ENCODE measurements at regions not wholly inside any gene's neighbourhood (a gene's known extent, or its start where the extent isn't known, plus 50 kb on each side); places are given as distances from the start of the nearest gene placed in this dataset.
A peak's percentile ranks its signal among the peaks of the same experiment; 100 is the strongest.
"Not testable (repeated sequence)": the region's sequence is repeated elsewhere in the genome, so short reads cannot be mapped to it uniquely, and the experiment has no call there.

DNA sequence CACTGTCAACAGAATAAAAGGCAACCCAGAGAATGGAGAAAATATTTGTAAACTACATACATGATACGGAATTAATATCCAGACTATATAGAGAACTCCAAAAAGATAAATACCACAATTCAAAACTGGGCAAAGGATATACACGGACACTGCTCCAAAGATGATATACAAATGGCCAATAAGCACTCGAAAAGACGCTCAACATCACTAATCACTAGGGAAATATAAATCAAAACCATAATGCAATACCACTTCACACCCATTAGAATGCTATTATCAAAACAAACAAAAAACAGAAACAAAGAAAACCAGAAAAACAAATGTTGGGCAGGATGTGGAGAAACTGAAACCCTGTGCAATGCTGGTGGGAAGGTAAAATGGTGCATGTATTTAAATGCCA lies 1764.6 kb upstream of the DEFB115 start:
- not testable (repeated sequence) for H3K27me3 Mint-ChIP-seq; DNase-seq; ATAC-seq; H3K4me3 Mint-ChIP-seq; H3K27ac Mint-ChIP-seq; H3K36me3 Mint-ChIP-seq (ENCODE audit: low read depth); H3K4me1 Mint-ChIP-seq; H3K9me3 ChIP-seq (ENCODE audit: control insufficient read depth, low read length, poor library complexity, severe bottlenecking)

DNA sequence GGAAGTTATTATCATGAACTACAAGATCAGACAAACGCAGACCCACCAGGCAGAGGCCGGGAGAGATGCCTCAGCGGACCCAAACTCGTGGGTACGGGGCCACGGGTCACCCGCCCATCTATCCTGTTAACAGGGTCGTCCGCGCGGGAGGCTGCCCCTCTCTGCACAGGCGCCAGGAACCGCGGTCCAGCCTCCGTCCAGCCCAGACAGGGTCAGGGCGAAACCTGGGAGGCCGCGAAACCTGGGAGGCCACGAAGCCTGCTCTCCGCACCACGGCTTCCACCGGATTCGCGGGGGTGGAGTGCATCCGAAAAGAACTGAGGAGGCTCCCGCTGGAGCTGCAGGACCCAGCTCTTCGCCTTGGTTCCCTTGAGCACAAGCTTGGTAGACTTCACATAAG lies 1760.7 kb upstream of the DEFB115 start:
- H3K36me3 Mint-ChIP-seq (ENCODE audit: low read depth); ATAC-seq; DNase-seq; H3K4me1 Mint-ChIP-seq; H3K9me3 ChIP-seq (ENCODE audit: control insufficient read depth, low read length, poor library complexity, severe bottlenecking); H3K27ac Mint-ChIP-seq; H3K27me3 Mint-ChIP-seq: not testable (repeated sequence)
- H3K4me3 Mint-ChIP-seq = peak overlapping the region; percentile 28

DNA sequence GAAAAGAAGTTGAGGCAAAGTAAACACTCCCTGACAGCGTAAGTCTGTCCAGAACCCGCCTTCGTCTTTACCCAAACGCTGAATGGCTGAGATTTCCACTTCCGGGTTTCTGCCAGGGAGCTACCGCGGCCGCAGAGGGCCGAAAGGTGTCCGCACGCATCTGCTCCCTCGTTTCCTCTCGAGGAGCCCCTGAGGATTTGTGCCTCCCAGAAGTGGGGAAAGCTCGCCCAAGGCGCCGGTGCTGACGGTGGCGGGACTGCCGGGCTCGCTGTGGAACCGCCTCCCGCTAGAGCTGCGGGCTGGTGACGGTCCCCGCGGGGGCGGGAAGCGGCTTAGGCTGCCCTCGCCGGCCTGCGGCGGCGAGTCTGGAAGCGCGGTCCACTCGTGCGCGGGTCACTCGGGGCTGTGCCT lies 1760.2 kb upstream of the DEFB115 start:
- Mint-ChIP-seq H3K36me3 (ENCODE audit: low read depth) (no peaks in the 10 kb centered on the region), H3K27me3 (no peaks in the 10 kb centered on the region), H3K4me1 (no peaks in the 10 kb centered on the region), H3K27ac (no peak overlapping the region), H3K4me3 (peak overlapping the region; percentile 28)
- DNase-seq = no peak
- peak; percentile 40 for ATAC-seq
- H3K9me3 ChIP-seq (ENCODE audit: control insufficient read depth, low read length, poor library complexity, severe bottlenecking) = no peaks in the 10 kb centered on the region

DNA sequence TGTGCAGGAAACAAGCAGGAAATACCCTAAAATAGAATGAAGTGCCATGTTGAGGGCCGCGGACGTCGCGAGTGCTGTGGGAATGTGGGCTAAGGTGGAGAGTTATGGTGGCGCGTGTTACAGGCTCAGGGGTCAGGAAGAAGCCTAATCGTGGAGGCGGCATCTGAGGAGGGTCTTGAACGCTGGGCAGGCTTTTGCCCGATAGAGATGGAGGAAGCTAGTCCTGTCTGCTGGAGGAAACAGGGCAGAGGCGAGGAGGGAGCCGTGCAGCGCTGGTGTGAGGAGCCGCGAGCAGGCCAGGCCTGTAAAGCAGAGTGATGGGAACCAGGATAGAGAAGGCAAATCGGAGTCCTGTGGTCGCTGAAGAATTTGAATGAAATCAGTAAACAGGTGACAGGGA lies 1759.8 kb upstream of the DEFB115 start:
- H3K27me3 Mint-ChIP-seq; H3K27ac Mint-ChIP-seq; H3K36me3 Mint-ChIP-seq (ENCODE audit: low read depth); H3K4me1 Mint-ChIP-seq; ATAC-seq; H3K4me3 Mint-ChIP-seq; H3K9me3 ChIP-seq (ENCODE audit: control insufficient read depth, low read length, poor library complexity, severe bottlenecking): not testable (repeated sequence)
- peak in 1 of 3 donors; percentile 14 for DNase-seq

DNA sequence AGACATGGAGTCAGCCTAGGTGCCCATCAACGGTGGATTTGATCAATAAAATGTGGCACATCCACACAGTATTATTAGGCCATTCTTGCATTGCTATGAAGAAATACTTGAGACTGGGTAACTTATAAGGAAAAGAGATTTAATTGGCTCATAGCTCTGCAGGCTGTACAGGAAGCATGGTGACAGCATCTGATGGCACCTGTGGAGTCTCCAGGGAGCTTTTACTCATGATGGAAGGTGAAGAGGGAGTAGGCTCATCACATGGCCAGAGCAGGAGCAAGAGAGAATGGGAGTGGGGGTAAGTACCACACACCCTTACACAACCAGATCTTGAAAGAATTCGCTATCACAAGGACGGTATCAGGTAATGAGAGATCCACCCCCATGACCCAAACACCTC lies 1756.7 kb upstream of the DEFB115 start:
- DNase-seq; H3K9me3 ChIP-seq (ENCODE audit: control insufficient read depth, low read length, poor library complexity, severe bottlenecking); ATAC-seq; H3K27ac Mint-ChIP-seq; H3K4me3 Mint-ChIP-seq; H3K27me3 Mint-ChIP-seq; H3K4me1 Mint-ChIP-seq; H3K36me3 Mint-ChIP-seq (ENCODE audit: low read depth): not testable (repeated sequence)

DNA sequence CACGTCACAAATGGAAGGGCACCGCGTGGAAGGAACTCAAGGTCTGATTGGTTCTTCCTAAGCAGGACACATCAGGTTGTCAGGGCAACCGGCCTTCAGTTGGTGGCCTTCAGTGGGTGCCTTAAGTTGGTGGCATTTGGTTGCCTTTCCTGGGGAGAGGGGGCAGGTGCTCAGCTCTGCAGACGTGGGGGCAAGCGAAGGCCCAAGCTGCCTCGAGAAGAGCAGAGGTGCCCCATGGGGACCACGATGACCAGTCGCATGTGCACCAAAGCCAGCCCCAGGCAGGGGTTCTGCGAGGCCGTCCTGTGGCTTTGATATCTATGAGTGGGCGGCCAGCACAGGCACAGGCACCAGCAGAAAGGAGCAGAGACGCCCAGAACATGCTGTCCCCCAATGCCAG lies 1742.8 kb upstream of the DEFB115 start:
- not testable (repeated sequence) for H3K4me3 Mint-ChIP-seq; H3K27ac Mint-ChIP-seq; H3K27me3 Mint-ChIP-seq; ATAC-seq; H3K36me3 Mint-ChIP-seq (ENCODE audit: low read depth); H3K9me3 ChIP-seq (ENCODE audit: control insufficient read depth, low read length, poor library complexity, severe bottlenecking); H3K4me1 Mint-ChIP-seq
- peak in 1 of 3 donors; percentile 8 for DNase-seq

DNA sequence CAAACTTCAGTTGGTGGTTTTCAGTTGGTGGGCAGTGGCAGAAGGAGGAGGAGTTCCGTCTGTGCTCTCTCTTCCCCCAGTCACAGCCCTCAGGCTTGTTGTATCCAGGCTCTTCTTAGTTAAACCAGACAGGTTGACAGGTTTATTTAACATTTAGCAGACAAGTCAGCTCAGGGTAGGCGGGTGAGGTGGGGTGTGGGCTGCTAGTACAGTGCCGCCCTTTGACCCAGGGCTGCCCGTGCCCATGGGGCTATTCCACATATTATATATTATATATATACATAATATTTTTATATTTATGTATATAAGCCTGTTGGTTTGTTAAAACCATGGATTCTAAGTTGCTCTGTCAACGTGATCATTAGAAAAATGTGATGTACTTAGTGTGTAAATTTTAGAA lies 1740.6 kb upstream of the DEFB115 start:
- H3K9me3 ChIP-seq (ENCODE audit: control insufficient read depth, low read length, poor library complexity, severe bottlenecking); DNase-seq; H3K27me3 Mint-ChIP-seq; ATAC-seq; H3K4me3 Mint-ChIP-seq; H3K36me3 Mint-ChIP-seq (ENCODE audit: low read depth); H3K27ac Mint-ChIP-seq; H3K4me1 Mint-ChIP-seq: not testable (repeated sequence)

DNA sequence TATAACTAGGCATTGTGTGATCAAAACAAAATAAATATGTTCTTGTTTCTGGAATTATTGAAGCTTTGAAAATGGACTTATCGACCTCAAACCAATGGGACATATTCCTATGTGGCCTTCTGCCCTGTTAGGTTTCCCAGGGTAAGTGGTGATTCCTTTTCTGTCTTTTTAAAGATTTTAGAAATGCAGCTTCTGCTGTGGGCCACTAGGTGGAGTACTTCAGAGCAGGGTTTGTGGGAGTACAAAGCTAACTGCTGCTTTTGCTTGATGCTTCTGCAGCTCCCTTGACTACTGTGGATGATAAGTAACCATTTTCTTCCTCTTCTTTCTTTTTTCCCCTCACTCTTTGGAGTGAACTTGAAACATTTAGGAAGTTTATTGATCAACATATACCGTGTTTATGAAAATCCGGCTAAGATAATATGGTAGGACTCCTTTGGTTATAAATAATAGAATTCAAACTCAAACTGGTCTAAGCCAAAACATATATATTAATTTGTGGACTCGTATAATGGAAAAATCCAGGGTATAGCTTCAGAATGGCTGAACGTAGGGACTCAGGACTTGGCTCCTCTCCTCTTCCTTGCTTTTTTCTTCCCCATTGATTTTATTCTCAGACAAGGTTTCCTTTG lies 1737.7 kb upstream of the DEFB115 start:
- ATAC-seq; H3K36me3 Mint-ChIP-seq (ENCODE audit: low read depth); H3K27me3 Mint-ChIP-seq; H3K4me3 Mint-ChIP-seq; H3K4me1 Mint-ChIP-seq; H3K9me3 ChIP-seq (ENCODE audit: control insufficient read depth, low read length, poor library complexity, severe bottlenecking); DNase-seq; H3K27ac Mint-ChIP-seq: not testable (repeated sequence)

DNA sequence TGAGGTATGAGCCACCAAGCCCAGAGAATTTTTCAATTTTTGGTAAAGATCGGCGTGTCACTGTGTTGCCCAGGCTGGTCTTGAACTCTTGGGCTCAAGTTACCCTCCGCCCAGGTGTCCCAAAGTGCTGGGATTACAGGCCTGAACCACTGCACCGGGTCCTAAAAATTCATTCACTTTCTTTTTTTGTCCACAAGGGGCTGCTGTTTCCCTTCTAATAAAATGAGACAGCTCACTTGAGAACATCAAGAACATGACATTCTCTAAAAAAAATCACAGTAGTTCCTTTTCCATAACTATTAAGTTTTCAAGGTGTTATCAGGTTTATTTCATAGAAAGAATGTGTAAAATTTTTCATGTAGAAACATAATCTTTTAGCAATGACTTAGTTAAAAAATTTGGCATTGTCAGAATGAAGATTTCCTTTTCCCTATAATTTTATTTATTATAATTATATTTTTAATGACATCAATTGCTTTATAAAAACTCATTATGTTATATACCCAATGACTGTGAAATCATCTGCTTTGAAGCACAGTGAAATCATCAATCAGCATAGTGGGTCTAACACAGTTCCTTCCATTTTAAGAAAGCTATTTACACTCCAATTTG lies 1723.8 kb upstream of the DEFB115 start:
- not testable (repeated sequence) for H3K27me3 Mint-ChIP-seq; DNase-seq; H3K4me1 Mint-ChIP-seq; H3K9me3 ChIP-seq (ENCODE audit: control insufficient read depth, low read length, poor library complexity, severe bottlenecking); H3K4me3 Mint-ChIP-seq; H3K36me3 Mint-ChIP-seq (ENCODE audit: low read depth); H3K27ac Mint-ChIP-seq; ATAC-seq

DNA sequence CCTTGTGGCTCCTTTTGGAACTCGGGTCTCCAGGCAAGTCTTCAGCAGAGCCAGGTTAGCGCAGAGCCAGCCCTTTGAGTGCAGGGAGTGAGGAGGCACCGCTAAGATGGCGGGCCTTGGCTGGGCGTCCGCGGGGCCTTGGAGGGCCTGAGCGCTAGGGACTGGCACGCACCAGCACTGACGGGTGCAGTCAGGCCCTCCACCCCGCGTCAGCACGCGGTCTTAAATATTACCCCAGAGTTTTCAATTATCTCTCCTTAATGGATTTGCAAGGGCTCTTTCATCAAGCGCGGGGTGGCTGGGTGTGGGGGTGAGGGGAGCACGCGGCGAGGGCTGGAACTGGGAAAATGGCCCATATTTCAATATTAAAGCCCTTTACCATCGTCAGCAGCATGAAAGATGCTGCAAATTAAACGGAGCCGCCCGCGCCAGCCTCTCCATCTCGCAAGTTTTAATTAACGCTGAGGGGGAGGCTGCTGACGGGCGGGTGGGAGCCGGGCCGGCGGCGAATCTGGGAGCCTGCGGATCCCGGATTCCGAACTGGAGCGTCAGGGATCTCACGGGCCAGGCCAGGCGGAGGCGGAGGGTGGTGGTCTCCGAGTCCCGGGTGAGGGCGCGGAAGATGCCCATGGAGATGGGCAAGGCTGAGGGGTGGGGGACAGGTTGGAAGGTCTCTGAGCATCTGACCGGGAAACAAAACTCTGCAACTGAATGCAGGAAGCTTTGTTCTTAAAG lies 1690.4 kb upstream of the DEFB115 start:
- not testable (repeated sequence) for H3K36me3 Mint-ChIP-seq (ENCODE audit: low read depth); H3K4me1 Mint-ChIP-seq; DNase-seq; H3K27me3 Mint-ChIP-seq; H3K9me3 ChIP-seq (ENCODE audit: control insufficient read depth, low read length, poor library complexity, severe bottlenecking); H3K27ac Mint-ChIP-seq; H3K4me3 Mint-ChIP-seq; ATAC-seq

DNA sequence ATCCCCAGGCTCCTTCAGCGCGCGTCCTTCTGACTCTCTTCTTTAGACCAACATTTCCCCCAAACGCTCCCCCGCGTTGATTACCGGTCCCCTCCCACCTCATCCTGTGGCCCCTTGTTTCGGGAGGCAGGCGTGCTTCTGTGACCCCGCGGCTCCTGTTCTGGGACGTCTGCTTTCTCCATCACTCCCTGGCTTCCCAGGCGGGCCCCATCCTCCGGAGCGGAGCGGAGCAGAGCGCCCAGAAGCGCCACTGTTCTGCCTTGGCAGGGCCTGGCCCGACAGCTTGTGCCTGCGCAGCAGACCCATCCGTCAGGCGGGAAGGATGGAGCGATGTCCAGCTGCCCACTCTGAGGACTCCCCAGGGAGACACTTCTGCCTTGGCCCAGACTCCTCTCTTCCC lies 1689.8 kb upstream of the DEFB115 start:
- not testable (repeated sequence) for DNase-seq; H3K27ac Mint-ChIP-seq; ATAC-seq; H3K27me3 Mint-ChIP-seq; H3K4me3 Mint-ChIP-seq; H3K9me3 ChIP-seq (ENCODE audit: control insufficient read depth, low read length, poor library complexity, severe bottlenecking); H3K4me1 Mint-ChIP-seq; H3K36me3 Mint-ChIP-seq (ENCODE audit: low read depth)

DNA sequence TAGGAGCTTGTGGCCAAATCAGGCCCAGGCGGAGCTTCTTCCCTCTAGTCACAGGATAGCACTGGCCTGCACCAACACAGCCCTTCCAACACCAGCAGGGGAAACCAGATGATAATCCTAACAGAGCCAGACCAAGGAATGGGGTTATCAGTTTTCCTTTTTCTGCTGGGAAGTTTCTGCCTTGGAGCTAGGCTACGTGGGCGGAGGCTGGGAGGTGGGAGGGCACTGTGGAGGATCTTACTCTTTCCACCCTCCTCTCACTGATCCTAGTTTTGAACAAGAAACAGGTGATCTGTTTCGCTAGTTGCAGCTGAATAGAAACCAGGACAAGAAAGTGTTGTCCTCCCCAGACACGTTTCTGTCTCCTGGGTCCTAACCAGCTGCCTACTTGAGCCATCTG lies 1687.3 kb upstream of the DEFB115 start:
- not testable (repeated sequence) for H3K9me3 ChIP-seq (ENCODE audit: control insufficient read depth, low read length, poor library complexity, severe bottlenecking); H3K4me1 Mint-ChIP-seq; H3K27ac Mint-ChIP-seq; ATAC-seq; H3K4me3 Mint-ChIP-seq; H3K27me3 Mint-ChIP-seq; DNase-seq; H3K36me3 Mint-ChIP-seq (ENCODE audit: low read depth)

DNA sequence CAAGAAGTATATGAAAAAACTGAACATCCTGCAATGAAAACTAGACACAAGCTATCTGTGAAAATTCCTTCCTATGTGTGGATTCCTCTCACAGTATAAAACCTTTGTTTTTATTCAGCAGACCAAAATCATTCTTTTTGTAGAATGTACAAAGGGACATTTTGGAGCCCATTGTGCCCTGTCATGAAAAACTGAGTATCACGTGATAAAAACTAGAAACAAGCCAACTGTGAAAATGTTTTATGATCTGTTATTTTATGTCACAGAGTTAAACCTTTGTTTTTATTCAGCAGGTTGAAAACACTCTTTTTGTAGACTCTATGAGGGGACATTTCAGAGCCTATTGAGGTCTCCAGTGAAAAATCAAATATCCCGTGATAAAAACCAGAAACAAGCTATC lies 1667.9 kb upstream of the DEFB115 start:
- not testable (repeated sequence) for H3K9me3 ChIP-seq (ENCODE audit: control insufficient read depth, low read length, poor library complexity, severe bottlenecking); DNase-seq; H3K27ac Mint-ChIP-seq; H3K4me1 Mint-ChIP-seq; H3K4me3 Mint-ChIP-seq; H3K27me3 Mint-ChIP-seq; H3K36me3 Mint-ChIP-seq (ENCODE audit: low read depth); ATAC-seq

DNA sequence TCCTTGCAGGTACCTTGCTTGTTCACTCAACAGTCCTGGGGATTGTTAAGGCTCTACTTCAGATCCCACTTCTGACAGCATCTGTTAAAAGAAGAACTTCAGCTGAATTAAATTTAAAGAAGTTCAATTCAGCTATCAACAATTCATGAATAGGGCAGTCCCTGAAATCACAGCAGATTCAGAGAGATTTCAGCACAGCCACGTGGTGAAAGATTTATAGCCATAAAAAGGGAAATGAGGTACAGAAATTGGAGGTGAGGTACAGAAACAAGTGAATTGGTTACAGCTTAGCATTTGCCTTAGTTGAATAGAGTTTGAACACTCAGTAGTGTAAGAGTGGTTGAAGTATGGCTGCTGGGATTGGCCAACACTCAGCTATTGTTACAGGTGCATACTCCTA lies 1653.3 kb upstream of the DEFB115 start:
- H3K27ac Mint-ChIP-seq; H3K36me3 Mint-ChIP-seq (ENCODE audit: low read depth); H3K9me3 ChIP-seq (ENCODE audit: control insufficient read depth, low read length, poor library complexity, severe bottlenecking); H3K27me3 Mint-ChIP-seq; DNase-seq; H3K4me1 Mint-ChIP-seq; ATAC-seq; H3K4me3 Mint-ChIP-seq: not testable (repeated sequence)

Data from T-helper 17 cell (primary cell).